C4-2B (cell line): ENCODE measurements at regions not wholly inside any gene's neighbourhood (a gene's known extent, or its start where the extent isn't known, plus 50 kb on each side); places are given as distances from the start of the nearest gene placed in this dataset.

Experiments
- ZFX ChIP-seq: fragments of 450-650 bp; IDR thresholded peaks from 2 replicates; pipeline ENCODE4 v1.6.1; 2017
- TF ChIP-seq, protein P1 (sequence below): fragments of 450-650 bp; conservative IDR thresholded peaks from 2 replicates; pipeline ENCODE4 v1.5.1; 2017; ENCODE audit warnings: mild to moderate bottlenecking

DNA sequence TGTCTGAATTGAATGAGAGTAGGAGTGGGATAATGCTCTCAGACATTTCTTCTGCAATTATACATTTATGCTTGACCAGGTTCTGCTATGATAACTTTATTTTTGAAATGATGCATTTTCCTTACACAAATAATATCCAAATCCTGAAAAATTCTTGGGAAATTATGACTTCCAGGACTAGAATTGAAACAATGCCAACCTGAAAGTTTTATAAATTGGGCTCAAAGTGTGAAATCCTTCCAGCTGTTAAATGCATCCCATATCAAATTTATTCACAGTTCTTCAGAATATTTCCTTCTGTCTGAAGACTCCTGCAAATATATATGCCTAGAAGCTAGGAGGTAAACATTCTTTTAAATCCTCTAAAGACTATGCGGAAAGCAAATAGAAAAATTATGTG lies 155.7 kb upstream of the EYA4 start:
- TF ChIP-seq, protein P1, sequence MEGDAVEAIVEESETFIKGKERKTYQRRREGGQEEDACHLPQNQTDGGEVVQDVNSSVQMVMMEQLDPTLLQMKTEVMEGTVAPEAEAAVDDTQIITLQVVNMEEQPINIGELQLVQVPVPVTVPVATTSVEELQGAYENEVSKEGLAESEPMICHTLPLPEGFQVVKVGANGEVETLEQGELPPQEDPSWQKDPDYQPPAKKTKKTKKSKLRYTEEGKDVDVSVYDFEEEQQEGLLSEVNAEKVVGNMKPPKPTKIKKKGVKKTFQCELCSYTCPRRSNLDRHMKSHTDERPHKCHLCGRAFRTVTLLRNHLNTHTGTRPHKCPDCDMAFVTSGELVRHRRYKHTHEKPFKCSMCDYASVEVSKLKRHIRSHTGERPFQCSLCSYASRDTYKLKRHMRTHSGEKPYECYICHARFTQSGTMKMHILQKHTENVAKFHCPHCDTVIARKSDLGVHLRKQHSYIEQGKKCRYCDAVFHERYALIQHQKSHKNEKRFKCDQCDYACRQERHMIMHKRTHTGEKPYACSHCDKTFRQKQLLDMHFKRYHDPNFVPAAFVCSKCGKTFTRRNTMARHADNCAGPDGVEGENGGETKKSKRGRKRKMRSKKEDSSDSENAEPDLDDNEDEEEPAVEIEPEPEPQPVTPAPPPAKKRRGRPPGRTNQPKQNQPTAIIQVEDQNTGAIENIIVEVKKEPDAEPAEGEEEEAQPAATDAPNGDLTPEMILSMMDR: no peak
- no peak for TF ChIP-seq ZFX
